NCI-H345 treated with DMSO at 0.1 percent for 48 hours (cell line): ENCODE measurements at regions not wholly inside any gene's neighbourhood (a gene's known extent, or its start where the extent isn't known, plus 50 kb on each side); places are given as distances from the start of the nearest gene placed in this dataset.

Source experiments
- DNase-seq: peaks from one replicate; lab custom pipeline; 2025; ENCODE audit not compliant: unreplicated experiment; lab: John Stamatoyannopoulos, UW

- no peak for DNase-seq
These were observed 187.1 kb upstream of the IER5L start for GRCh38 chr9:129365196-129365595.

- DNase-seq, result no peak
These were observed 185.3 kb upstream of the IER5L start for GRCh38 chr9:129363216-129363873.

GRCh38 chr9:129362287-129363000 lies 184.4 kb upstream of the IER5L start:
- no peak for DNase-seq

GRCh38 chr9:129361196-129361595 lies 183.1 kb upstream of the IER5L start:
- DNase-seq, result no peak

- no peak for DNase-seq
These were observed 182.0 kb upstream of the IER5L start for GRCh38 chr9:129359916-129360536.

- DNase-seq, result no peak
These were observed 181.2 kb upstream of the IER5L start for GRCh38 chr9:129359162-129359811.

- DNase-seq, result no peak
These were observed 180.6 kb upstream of the IER5L start for GRCh38 chr9:129358621-129359154.

GRCh38 chr9:129357773-129358245 lies 179.7 kb upstream of the IER5L start:
- no peak for DNase-seq

GRCh38 chr9:129356871-129357772 lies 179.1 kb upstream of the IER5L start:
- DNase-seq, result no peak

- DNase-seq, result no peak
These were observed 177.6 kb upstream of the IER5L start for GRCh38 chr9:129355631-129356030.

GRCh38 chr9:129354498-129354897 lies 176.4 kb upstream of the IER5L start:
- no peak for DNase-seq

GRCh38 chr9:129353697-129354336 lies 175.8 kb upstream of the IER5L start:
- DNase-seq, result no peak

- no peak for DNase-seq
These were observed 174.2 kb upstream of the IER5L start for GRCh38 chr9:129352146-129352865.

GRCh38 chr9:129351642-129352145 lies 173.6 kb upstream of the IER5L start:
- no peak for DNase-seq

GRCh38 chr9:129351058-129351641 lies 173.1 kb upstream of the IER5L start:
- DNase-seq, result no peak

- no peak for DNase-seq
These were observed 172.3 kb upstream of the IER5L start for GRCh38 chr9:129350143-129350935.

GRCh38 chr9:129349665-129349947 lies 171.5 kb upstream of the IER5L start:
- no peak for DNase-seq
